DLD1 (cell line): ENCODE measurements at regions not wholly inside any gene's neighbourhood (a gene's known extent, or its start where the extent isn't known, plus 50 kb on each side); places are given as distances from the start of the nearest gene placed in this dataset.
"Not testable (repeated sequence)": the region's sequence is repeated elsewhere in the genome, so short reads cannot be mapped to it uniquely, and the experiment has no call there.

ENCODE experiments used
- in situ Hi-C: cut with HindIII; loops from 2 replicates; pipeline ENCODE4 v1.10.0; 2017; ENCODE audit warnings: low sequenced_read_pairs

DNA sequence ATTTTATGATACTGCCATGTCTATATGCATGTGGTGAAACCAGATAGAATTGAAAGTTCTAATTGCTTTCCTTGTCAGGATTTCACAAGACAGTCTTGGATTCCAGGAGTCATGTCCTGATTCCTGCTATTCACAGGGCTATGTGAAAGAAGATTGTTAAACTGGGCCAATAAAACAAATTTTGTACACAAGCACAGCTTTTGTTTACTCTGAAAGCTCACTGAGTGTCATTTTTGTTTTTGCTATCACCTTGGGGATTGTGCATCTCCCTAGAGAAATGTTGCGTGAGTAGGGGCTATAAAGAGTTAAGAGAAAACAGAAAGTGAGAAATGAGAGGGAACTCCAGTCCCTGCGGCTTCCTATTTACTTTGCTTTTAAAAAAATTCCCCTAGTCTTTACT, 627.5 kb downstream of the PKHD1 start:
- in situ Hi-C loops = no loop called here

DNA sequence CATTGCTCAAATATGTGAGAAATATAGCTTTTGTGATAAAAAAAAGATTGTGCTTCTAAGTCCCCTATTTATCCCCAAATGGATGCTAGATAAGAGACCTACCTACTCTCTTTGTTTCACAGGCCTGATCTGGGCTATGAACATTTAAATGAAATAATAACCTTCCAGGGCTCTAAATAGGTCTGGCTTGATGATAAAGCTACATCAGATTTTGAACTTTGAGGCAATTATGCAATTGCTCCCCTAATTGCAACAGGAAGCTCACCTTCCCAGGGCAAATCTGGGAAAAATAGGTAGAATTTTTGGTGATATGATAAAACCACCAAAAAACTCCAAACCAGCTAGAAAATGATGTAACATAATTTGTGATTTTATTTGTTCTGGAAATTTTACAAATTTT, 624.5 kb downstream of the PKHD1 start:
- in situ Hi-C loops = no loop called here

DNA sequence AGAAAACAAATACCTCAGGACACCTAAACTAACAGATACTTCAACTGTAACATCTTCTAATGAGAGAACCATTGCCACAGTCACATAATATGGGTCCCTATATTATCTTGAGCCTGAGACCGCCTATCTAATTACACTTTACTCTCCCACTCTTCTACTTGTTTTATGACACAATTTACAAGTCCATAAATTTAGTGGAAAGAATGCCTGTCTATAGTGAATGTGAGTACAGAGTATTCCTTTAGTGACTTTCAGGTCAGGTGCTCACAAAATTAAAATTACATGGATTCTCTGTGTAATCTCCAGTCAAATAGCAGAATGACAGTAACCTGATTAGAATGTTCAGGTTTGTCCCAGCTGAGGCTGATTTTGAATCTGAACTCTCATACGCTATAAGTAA, 624.1 kb downstream of the PKHD1 start:
- in situ Hi-C loops = no loop called here

DNA sequence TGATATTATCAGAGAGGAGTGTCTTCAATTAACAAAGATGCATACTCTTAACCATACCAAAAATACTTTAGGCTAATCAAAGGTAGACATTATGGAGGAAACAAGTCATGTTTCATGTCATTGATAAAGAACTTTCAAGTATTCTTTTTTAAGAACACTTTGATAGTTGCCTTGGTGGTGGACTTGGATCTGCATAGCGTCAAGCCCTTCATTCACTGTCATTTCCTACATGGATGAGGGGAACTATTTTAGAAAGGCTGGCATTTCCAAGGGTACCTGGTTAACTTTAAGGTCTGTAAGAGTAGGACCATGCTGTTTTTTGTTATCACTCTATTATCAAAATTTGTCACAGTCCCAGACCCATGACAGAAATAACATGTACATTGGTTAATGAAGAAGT, 622.5 kb downstream of the PKHD1 start:
- in situ Hi-C loops = no loop called here

DNA sequence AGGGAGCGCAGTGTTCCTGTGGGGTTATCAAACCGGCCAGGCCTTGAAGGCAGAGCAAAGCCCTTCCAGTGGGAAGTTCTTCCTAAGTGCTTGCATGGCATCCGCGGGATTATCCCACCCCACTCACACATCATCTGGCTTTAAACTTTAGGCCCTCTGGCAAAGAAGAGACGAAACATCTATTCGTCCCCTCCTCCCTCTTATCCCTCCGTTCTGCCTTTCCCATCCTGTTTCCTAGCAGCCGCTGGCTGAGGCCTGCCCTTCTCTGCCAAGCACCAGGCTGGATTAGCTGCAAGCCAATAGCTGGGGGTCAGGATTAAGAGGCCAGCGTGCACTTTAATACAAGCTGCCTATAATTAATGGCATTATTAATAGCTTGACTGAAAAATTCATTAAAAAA, 621.0 kb downstream of the PKHD1 start:
- in situ Hi-C loops = no loop called here

DNA sequence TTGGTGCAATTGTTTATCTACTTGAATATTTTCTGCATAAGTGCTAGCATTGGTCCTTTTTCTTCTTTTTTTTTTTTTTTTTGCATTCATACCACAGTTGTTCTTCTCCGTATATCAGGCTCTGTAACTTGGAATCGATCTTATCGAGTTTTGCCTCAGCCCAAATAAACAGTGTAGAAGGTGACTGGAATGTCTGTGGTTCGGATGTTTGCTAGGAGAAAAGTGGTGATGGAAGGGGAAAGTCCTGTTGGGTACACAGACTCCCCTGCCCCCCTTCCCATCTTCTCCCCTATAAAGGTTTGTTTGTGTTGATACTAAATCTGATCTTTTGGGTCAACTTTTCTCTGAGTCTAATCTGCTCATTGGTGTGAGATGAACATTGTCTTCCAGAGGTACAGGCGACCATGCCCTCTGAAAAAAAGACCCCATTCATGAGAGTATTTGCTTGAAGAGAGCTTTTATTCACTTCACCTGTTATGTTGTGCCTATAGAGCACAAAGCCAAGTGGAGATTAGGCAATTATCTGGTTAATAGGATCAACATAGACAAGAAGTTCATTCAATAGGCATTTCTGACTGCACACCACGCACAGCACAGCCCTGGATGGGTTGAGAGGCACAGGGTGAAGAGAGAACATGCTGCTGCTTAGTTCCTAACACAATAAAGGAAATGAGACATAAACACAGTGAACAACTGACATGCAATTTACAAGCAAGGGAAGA, 620.0 kb downstream of the PKHD1 start:
- in situ Hi-C loops = no loop called here

DNA sequence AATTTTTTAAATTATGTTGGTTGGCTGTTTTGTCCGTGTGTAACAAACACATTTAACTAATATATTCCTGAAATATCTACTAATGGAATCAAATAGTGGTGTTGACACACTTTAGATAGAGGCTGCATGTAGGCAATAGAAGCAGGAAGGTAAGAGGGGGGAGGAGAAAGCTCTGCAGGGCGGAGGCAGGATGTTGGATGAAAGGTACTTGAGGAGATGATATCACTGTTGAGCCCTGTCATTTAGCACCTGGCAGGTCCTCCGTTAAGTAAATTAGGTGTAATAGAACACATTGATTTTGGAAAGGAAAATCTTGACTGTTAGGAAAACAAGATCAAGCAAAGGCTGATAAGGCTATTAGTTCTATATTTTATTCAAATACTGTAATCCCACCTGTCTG, 618.7 kb downstream of the PKHD1 start:
- in situ Hi-C loops = no loop called here

DNA sequence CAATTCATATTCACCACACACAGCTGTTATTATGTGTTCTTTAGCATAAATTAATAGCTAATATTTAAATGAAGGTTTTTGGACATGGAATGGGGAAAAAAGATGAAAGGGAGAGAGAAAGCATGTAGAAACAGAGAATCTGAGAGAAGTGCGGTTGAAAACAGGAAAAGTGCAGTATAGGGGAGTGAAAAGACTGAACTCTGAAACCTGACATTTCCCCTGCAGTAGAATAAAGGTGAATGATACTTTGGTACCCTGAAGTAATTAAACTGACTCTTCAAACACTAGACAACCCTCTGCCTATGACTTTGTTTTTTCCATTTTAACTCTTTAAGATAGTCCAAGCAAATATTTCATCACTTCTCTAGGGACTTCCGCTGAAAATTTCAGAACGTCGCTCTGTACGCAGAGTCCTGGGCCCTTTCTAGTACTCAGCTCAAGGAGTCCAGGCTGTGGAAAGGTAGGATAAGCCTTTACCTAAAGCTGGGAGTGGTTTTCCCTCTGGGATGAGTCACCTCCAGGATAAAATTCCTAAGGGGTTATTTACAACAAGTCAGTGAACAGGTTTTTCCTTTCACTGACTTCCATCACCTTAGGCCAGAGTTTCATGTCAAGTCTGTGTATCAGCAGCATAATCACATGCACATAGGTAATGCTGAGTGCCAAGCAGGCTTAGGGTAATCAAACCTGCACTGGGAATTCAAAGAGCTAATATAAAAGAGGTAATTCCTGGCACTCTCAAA, 614.5 kb downstream of the PKHD1 start:
- in situ Hi-C loops = no loop called here

DNA sequence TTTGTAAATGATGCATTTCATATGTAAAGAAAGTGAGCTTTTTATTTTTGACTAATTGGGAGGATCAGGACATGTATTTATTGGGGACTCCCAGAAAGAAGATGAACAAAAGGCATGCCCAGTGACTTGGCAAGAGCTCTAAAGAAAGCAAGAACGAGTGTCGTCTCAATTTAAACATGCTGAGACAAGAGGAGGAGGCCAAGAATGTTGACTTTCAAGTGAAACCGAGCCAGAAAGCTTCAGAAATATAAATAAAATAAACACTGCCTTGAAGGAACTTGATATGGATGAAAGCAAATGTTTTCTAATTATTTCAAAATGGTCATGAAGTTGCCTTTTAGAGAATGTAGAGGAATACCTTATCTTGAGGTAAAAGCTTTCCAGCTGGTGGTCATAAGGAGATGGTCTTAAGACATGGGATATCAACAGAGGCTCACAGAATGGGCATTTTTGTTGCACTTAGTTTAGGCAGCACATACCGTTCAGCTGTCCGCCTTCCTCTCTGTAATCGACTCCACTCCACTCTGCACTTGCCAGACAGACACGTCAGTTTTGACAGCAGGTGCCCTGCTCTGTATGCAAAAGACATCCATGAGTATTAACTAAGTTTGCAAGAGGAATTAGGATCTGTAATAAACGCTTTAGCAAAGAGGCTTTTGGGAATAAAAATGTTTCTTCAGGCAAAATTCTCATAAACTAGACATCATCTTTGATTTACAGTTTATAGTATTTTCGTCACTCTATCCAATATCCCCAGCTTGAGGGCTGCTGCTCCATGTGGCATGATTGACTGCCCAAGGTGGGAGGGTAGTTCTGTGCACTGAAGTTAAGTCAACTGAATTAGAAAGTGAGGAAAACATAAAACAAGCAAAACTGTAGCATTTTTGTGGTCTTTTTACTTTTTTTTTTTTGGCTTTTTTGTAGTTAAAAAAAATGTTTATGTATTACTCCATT, 613.1 kb downstream of the PKHD1 start:
- in situ Hi-C loops = no loop called here

DNA sequence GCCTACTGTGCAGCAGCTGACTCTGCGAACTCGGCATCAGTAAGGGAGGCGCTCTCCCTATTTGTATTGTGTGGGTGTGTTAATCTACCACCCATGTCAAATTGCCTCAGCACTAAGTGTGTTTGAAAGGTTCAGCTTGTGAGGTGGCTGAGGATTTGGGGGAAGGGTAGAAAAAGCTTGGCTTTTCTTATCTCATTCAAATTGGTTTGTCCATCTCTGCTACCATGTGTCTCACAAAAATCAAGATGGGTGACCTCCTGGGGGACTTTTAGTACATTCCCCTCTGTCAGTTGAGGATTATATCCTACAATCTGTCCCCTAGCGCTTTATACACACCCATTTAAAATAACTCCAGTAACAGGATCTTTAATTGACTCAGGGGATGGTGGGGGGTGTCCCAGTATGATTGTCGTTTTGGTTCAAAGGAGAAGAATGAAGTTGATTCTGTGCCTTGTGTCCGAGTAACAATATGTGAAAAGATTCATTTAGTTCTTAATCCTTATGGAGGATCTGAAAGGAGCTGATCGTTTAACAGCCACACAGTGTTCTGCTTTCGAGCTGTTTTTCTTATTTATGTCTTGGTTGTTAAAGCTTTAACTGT, 609.6 kb downstream of the PKHD1 start:
- in situ Hi-C loops = no loop called here

DNA sequence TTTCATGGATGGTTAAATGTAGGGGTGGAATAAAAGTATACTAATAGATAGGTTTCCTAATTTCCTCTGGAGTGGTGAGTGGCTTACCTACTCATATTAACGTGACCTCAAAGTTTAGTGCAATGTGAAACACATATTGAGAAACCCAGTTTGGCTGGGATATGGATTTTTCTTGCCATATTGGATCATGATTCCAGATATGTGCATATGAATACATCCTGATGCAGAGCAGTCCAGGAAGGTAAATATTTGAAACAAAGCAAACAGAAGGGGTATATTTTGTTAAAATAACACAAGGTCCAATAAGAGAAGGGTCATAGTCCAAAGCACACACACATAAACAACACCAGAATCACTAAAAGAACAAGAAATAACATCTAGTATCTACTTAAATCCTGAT, 608.1 kb downstream of the PKHD1 start:
- in situ Hi-C loops = no loop called here

DNA sequence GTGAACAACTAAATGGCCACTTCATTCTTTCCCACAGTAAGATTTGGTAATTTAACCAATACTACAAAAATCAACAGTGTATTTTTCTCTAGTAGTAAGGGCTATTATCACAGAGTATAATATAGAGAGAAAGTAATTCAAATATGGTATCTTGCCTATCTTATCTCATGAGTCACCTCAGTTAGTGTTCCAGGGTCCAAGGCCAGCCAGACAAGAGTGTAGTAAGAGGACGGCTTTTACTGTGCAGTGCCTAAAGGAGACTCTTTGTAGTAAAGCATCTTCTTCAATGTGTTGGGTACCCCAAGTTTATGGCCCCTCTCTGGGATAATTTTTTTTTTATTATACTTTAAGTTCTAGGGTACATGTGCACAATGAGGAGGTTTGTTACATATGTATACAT, 607.4 kb downstream of the PKHD1 start:
- in situ Hi-C loops = no loop called here

DNA sequence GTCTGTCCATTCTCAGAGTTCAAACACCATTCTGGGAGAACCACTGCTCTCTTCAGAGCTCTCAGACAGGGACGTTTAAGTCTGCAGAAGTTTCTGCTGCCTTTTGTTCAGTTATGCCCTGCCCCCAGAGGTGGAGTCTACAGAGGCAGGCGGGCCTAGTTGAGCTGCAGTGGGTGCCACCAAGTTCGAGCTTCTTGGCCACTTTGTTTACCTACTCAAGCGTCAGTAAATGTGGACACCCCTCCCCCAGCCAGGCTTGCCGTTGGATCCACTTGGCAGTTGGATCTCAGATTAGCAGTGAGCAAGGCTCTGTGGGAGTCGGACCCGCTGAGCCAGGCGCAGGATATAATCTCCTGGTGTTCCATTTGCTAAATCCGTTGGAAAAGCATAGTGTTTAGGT, 601.5 kb downstream of the PKHD1 start:
- in situ Hi-C loops = not testable (repeated sequence)

DNA sequence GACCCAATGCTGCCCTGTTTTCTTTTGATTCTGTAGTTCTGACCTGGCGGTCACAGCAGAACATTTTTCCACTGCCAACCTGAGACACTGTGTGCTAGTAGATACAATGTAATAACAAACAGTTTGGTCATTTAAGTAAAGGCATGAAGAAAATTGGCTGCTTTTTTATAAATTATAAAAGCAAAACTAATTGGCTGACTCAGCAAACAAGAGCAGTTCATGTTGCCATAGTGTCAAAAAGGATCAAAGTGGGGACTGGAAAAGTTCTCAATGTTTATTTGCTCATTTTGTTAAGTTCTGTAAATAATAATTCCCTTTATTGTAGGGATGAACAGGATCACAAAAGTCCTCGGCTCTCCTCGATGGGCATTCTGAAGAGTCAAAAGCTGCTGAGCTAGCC, 599.5 kb downstream of the PKHD1 start:
- in situ Hi-C loops = no loop called here

DNA sequence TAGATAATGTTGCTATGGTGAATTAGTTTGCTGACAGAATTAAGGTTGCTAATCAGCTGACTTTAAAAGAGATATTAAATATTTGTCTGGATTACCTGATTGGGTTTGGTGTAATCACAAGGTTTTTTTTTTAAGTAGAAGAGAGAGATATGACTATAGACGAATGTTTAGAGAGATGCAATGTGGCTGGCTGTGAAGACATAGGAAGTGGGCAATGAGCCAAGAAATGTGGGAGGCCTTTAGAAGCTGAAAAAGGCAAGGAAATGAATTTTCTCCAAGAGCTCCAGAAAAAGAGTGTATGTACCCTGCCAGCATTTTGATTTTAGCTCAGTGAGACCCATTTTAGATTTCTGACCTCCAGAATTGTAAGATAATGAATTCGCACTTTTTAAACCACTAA, 598.3 kb downstream of the PKHD1 start:
- in situ Hi-C loops = no loop called here

DNA sequence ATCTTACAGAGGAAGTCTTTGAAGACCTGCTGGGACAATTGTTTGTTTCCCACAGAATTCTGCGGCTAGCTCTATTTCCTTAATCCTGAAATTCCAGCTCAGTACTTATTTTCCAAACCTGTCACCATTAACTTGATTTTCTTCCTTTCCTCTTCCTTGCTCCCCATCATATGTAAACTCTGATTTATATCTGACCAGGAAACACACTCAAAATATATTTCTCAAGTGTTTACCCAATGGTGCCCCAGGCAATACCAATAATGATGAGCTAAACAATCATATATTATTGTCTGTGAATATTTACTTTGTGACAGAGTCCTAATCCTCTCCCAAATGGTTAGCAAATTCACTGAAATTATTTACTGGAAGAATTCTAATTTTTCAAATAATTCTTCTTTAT, 597.3 kb downstream of the PKHD1 start:
- in situ Hi-C loops = no loop called here

DNA sequence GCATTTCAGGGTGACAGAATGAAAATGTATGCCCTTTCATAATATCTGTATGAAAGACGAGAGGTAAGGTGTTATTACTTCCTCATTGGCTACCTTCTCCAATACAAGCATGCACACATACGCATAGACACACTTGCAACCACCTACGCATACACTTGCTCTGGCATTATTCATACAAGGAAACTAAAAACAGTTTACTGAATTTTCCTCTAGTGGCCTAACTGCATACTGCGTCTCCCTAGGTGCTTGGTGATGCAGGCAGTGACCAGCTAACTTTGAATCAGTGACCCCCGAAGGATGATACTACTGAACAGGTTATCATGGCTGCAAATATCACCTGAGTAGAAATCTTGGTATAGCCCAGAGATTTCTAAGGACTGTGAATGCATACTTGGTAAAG, 593.1 kb downstream of the PKHD1 start:
- in situ Hi-C loops = no loop called here

DNA sequence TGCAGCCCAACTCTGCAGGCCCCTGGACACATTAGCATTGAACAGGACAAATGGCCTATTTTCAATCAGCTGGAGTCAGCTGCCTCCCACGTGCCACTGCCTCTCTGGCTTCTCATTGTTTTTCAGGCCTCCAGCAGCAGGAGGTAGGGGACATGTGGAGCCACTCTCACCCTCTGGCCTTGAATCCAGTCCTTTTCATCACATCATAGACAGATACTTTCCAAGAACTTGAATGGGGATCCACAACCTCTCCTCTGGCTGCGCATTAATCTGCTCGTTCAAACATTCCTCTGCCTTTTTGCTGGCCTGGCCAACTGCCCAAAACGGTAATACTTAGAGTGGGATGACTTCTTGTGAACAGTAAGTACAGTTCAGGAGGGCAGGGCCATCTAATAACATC, 592.3 kb downstream of the PKHD1 start:
- in situ Hi-C loops = no loop called here

DNA sequence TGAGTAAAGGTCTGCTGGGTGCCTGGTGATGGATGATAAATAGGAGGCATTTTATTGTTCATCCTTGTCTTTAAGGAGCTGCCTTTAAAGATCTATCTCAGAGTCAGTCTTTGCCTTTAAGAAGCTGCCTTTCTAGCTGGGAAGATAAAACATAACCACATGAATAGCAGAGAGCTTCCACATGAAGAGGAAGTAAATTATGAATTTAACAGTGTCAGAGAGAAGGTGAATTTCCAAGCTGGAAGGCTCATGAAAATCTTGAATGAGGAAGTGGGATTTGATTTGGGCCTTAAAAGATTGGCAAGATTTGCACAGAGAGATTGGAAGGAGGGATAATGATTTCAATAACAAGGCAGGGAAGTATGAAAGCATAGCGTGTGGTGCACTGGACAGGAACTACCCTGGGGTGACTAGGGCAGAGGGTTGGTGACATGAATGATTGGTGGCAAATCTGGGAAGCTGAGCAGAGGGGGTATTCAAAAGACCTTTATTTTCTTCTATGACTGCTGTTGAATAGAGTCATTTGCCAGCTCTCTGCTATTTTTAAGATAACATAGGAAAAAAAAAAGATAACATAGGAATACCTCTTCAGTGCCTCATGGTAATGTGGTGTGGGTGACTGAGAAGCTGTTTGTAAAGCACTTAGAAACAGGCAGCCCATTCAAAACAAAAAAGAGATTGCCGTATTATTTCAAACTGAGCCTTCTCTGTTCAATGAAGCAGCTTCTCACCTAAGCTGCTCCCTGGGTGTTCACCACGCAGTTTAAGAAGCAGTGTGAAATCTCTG, 591.6 kb downstream of the PKHD1 start:
- in situ Hi-C loops = no loop called here

DNA sequence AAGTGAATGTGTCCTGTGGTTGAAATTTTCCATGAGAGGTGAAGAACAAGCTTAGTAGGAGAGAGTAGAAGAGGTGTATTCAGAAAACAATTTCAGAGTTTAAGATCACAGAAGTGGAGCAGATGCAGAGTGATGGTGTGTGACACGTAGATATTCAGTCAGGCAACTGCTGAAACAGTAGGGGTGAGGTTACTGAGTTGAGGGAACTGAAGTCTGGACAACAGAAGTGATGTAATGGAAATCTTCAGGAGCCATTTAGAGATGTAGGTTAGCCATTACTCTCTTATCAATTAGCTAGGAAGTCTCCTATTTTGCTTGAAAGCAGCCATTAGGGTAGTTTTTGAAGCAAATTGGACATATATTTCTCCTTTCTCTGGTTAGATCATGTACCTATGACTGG, 584.4 kb downstream of the PKHD1 start:
- in situ Hi-C loops = no loop called here
